ENCODE measurements at regions not wholly inside any gene's neighbourhood (a gene's known extent, or its start where the extent isn't known, plus 50 kb on each side); places are given as distances from the start of the nearest gene placed in this dataset.

DNA sequence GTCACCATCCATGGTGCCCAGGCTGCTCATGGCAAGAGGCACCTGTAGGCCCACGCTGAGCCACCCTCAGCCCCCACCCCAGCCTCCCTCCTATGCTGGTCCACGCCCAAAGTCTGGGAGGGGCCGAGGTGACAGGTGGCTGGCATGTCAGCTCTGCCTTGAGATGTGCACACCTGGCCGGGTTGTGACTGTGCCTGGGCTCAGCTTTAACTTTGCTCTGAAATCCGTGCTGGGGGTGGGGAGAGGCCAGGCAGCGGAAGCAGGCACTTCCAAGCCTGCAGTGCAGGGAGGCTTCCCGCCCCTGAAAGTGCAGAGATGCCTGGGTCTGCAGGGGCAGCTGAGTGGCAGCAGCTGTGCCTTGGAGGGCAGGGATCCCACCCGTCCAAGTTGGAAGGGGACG, 1124.8 kb downstream of the SI start:
- TF ChIP-seq CTCF (IDR thresholded peaks at IDR 0.05) (no peak), POLR2A (IDR thresholded peaks at IDR 0.05) (no peak)

All from heart left ventricle (tissue), 13 donors.